ENCODE measurements at regions not wholly inside any gene's neighbourhood (a gene's known extent, or its start where the extent isn't known, plus 50 kb on each side); places are given as distances from the start of the nearest gene placed in this dataset.

DNA sequence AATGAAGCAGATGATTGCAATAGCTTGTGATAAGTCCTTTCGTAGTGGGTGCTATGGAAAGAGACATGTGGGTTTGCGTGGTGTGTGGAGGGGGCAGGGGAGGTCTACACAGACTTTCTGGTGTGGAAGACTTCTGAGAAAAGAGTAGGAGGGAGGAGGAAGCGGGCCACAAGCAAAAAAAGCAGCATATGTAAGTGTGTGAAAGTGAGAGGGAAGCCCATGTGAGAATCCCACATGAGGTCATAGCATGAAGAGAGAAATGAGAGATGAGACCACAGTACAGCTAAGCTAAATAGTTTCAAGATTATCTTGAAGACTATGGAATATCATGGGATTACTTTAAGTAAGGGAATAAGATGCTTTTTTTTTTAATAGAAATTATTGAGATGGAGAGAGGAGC is 2039.9 kb upstream of the TENM3 start:
- H3K27me3 Mint-ChIP-seq (ENCODE audit: unreplicated experiment), result no peaks in the 10 kb centered on the region
- H3K9me3 Mint-ChIP-seq (ENCODE audit: unreplicated experiment), result no peaks in the 10 kb centered on the region
- H3K4me1 Mint-ChIP-seq (ENCODE audit: unreplicated experiment), result peaks cover 4% of the 10 kb centered on the region
- DNase-seq (ENCODE audit: extremely low spot score, unreplicated experiment), result no peak
- H3K36me3 Mint-ChIP-seq (ENCODE audit: unreplicated experiment), result no peaks in the 10 kb centered on the region
- H3K27ac Mint-ChIP-seq (ENCODE audit: unreplicated experiment), result no peak overlapping the region
- no peak for TF ChIP-seq CTCF (IDR thresholded peaks at IDR 0.05)
- no peak overlapping the region for H3K4me3 Mint-ChIP-seq (ENCODE audit: unreplicated experiment)

DNA sequence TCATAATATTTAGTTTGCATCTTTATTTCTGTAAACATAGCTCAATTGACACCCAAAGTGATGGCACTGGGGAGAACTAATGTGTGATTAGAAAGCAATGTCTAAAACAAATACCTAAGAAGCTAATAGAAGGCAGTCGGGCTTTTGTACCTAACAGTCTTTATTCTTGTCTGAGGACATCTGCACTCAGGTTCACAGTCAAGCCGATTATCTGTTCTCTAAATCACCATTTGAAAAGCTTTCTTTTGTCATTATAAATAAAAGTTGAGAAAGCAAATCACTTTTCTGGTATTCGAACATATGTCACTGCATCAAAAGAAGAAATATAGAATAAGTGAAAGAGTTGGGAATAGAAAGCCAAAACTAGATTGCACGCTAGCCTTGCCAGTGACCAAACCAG is 2037.9 kb upstream of the TENM3 start:
- TF ChIP-seq CTCF (IDR thresholded peaks at IDR 0.05), result no peak
- Mint-ChIP-seq H3K36me3 (ENCODE audit: unreplicated experiment) (no peaks in the 10 kb centered on the region), H3K27me3 (ENCODE audit: unreplicated experiment) (no peaks in the 10 kb centered on the region), H3K9me3 (ENCODE audit: unreplicated experiment) (no peaks in the 10 kb centered on the region), H3K4me1 (ENCODE audit: unreplicated experiment) (peaks cover 14% of the 10 kb centered on the region), H3K27ac (ENCODE audit: unreplicated experiment) (no peak overlapping the region), H3K4me3 (ENCODE audit: unreplicated experiment) (no peak overlapping the region)
- DNase-seq (ENCODE audit: extremely low spot score, unreplicated experiment), result no peak

DNA sequence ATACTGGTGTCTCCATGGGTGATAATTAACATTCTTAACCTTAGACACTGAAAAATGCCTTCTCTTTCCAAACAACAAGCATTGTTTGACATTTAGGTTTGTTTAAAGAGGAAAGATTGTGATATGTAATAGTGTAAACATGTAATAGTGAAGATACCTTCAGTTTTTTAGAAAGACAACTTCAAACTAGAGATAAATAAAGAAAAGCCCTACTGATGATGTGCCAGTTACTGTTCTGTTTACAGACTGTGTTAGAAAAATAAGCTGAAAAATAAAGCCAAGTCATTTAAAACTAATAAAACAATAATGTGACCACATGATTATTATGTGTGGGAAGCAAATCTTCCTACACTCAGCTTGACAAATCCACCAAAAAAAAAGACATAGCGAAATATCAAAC is 2035.3 kb upstream of the TENM3 start:
- Mint-ChIP-seq H3K9me3 (ENCODE audit: unreplicated experiment) (peaks cover 7% of the 10 kb centered on the region), H3K4me1 (ENCODE audit: unreplicated experiment) (peaks cover 14% of the 10 kb centered on the region), H3K27ac (ENCODE audit: unreplicated experiment) (no peak overlapping the region), H3K36me3 (ENCODE audit: unreplicated experiment) (no peaks in the 10 kb centered on the region), H3K27me3 (ENCODE audit: unreplicated experiment) (no peaks in the 10 kb centered on the region), H3K4me3 (ENCODE audit: unreplicated experiment) (no peak overlapping the region)
- TF ChIP-seq CTCF (IDR thresholded peaks at IDR 0.05), result no peak
- DNase-seq (ENCODE audit: extremely low spot score, unreplicated experiment), result no peak

DNA sequence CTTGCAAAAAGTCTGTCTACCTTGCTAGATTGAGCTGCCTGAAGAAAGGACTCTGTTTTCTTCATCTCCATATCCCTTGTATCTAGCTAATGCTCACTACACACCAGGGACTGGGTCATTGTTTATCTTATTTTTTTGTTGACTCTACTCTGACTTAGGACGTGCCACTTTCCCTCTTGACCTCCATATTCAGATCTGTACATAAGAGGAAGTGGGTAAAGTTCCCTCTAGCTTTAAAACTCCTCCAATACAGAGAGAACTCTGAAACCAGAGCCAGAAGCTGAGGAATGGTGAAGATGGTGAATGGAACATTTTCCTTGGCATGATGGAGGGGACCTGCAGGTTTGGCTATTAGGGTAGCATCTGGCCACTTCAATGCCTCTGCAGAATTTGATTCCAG is 2026.1 kb upstream of the TENM3 start:
- H3K4me3 Mint-ChIP-seq (ENCODE audit: unreplicated experiment), result no peak overlapping the region
- no peaks in the 10 kb centered on the region for H3K36me3 Mint-ChIP-seq (ENCODE audit: unreplicated experiment)
- no peaks in the 10 kb centered on the region for H3K27me3 Mint-ChIP-seq (ENCODE audit: unreplicated experiment)
- H3K9me3 Mint-ChIP-seq (ENCODE audit: unreplicated experiment), result peaks cover 14% of the 10 kb centered on the region
- H3K27ac Mint-ChIP-seq (ENCODE audit: unreplicated experiment), result no peak overlapping the region
- TF ChIP-seq CTCF (IDR thresholded peaks at IDR 0.05), result no peak
- no peaks in the 10 kb centered on the region for H3K4me1 Mint-ChIP-seq (ENCODE audit: unreplicated experiment)
- DNase-seq (ENCODE audit: extremely low spot score, unreplicated experiment), result no peak

DNA sequence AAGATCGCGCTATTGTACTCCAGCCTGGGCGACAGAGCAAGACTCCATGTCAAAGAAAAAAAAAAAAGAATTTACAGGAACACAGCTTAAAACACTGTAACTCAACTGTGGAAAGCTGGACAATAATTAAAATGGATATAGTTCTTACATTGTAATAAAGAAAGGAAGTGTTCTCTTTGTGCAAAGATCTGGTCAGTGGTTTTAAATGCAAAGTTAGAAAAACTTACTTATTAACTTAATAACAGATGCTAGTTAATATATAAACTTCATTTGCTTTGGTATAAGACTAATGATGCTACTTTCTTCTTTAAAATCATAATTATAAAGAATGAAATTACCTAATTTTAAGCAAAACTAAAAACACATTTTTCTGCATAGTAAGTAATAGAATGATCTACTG is 2024.1 kb upstream of the TENM3 start:
- TF ChIP-seq CTCF (IDR thresholded peaks at IDR 0.05), result no peak
- Mint-ChIP-seq H3K4me1 (ENCODE audit: unreplicated experiment) (no peaks in the 10 kb centered on the region), H3K9me3 (ENCODE audit: unreplicated experiment) (peaks cover 14% of the 10 kb centered on the region), H3K4me3 (ENCODE audit: unreplicated experiment) (no peak overlapping the region), H3K36me3 (ENCODE audit: unreplicated experiment) (peaks cover 2% of the 10 kb centered on the region), H3K27me3 (ENCODE audit: unreplicated experiment) (no peaks in the 10 kb centered on the region), H3K27ac (ENCODE audit: unreplicated experiment) (no peak overlapping the region)
- DNase-seq (ENCODE audit: extremely low spot score, unreplicated experiment), result no peak

Measured in osteocyte (in vitro differentiated cells).